ENCODE measurements at regions not wholly inside any gene's neighbourhood (a gene's known extent, or its start where the extent isn't known, plus 50 kb on each side); places are given as distances from the start of the nearest gene placed in this dataset.

DNA sequence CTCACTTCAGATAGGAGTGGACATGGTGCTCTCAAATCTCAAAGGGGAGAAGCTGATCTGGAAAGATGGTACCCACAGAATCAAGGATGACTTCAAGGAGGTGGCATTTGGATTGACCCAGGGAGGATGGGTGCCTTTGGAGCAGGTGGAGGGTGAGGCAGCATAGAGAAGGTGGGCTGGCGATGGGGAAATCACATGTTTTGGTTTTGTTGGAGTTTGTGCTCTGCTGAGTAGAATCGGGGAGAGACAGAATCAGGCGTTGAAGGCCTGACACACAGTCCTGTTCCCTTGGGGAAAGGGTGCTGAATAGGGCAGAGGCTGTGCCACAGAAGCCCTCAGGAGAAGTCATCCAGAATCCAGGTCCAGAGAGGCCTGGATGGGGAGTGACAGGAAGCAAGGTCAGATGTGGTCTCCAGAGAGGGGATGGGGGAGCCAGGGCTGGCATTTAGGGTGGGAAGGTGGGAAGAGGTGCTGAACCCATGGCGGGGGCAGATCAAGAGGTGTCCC is 291.1 kb downstream of the GLRX3 start:
- Histone ChIP-seq H3K27ac (ENCODE audit: low read length) (no peak overlapping the region), H3K36me3 (ENCODE audit: control insufficient read depth, insufficient read depth, low read length) (no peaks in the 10 kb centered on the region), H3K9me3 (ENCODE audit: control insufficient read depth, low read depth, low read length) (no peaks in the 10 kb centered on the region), H3K4me1 (ENCODE audit: control insufficient read depth, insufficient read depth, low read length) (no peaks in the 10 kb centered on the region), H3K27me3 (ENCODE audit: control insufficient read depth, insufficient read depth, low read length) (no peaks in the 10 kb centered on the region), H3K4me3 (ENCODE audit: low read length) (no peak overlapping the region)
- no CpG with 5 or more reads among the region's 4 CpGs for WGBS (ENCODE audit: insufficient coverage, low lambda C conversion rate)
- no peak for DNase-seq

DNA sequence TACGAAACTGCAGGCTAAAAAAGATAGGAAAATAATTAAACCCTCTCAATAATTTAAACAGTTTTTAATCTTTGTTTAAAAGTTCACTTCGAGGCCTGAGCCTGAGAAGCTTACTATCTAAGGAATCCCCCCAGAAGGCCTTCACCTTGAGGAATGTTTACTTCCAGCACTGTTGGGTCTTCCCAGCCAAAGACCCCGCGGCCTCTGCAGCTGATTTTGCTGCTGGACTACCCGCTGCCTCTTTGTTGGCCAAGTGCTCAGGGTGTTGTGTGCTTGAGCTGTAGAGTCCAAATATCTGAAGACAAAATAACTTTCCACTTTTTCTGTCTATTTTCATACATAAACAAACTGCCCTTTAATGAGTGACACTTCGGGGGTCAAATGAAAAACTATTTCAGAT is 292.7 kb downstream of the GLRX3 start:
- DNase-seq: no peak
- no peaks in the 10 kb centered on the region for H3K4me1 ChIP-seq (ENCODE audit: control insufficient read depth, insufficient read depth, low read length)
- no peak overlapping the region for H3K4me3 ChIP-seq (ENCODE audit: low read length)
- H3K27me3 ChIP-seq (ENCODE audit: control insufficient read depth, insufficient read depth, low read length): no peaks in the 10 kb centered on the region
- 90% methylated on average over 2 of the region's 6 CpGs for WGBS (ENCODE audit: insufficient coverage, low lambda C conversion rate)
- H3K9me3 ChIP-seq (ENCODE audit: control insufficient read depth, low read depth, low read length): no peaks in the 10 kb centered on the region
- no peaks in the 10 kb centered on the region for H3K36me3 ChIP-seq (ENCODE audit: control insufficient read depth, insufficient read depth, low read length)
- no peak overlapping the region for H3K27ac ChIP-seq (ENCODE audit: low read length)

DNA sequence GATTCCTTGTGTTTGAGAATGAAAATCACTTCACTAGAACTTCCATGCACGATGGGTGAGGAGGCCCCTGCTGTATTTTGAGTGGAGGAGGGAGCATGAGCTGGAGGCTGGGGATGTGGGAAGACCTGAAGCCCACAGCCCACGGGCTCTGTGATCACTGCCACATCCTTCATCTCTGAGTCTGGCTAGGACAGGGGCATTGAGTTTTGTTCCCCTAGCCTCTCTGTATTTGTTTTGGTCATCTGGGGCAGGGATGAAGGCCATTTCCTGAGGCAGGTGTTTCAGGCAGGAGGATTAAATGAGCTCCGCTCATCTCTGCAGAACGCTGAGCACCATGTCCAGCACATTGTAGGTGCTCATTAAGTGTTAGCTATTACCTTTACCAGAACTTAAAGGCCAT is 293.6 kb downstream of the GLRX3 start:
- no peak overlapping the region for H3K4me3 ChIP-seq (ENCODE audit: low read length)
- no peaks in the 10 kb centered on the region for H3K27me3 ChIP-seq (ENCODE audit: control insufficient read depth, insufficient read depth, low read length)
- H3K36me3 ChIP-seq (ENCODE audit: control insufficient read depth, insufficient read depth, low read length): no peaks in the 10 kb centered on the region
- no peaks in the 10 kb centered on the region for H3K9me3 ChIP-seq (ENCODE audit: control insufficient read depth, low read depth, low read length)
- no peaks in the 10 kb centered on the region for H3K4me1 ChIP-seq (ENCODE audit: control insufficient read depth, insufficient read depth, low read length)
- H3K27ac ChIP-seq (ENCODE audit: low read length): no peak overlapping the region
- WGBS (ENCODE audit: insufficient coverage, low lambda C conversion rate): no CpG with 5 or more reads among the region's 4 CpGs
- DNase-seq: no peak

DNA sequence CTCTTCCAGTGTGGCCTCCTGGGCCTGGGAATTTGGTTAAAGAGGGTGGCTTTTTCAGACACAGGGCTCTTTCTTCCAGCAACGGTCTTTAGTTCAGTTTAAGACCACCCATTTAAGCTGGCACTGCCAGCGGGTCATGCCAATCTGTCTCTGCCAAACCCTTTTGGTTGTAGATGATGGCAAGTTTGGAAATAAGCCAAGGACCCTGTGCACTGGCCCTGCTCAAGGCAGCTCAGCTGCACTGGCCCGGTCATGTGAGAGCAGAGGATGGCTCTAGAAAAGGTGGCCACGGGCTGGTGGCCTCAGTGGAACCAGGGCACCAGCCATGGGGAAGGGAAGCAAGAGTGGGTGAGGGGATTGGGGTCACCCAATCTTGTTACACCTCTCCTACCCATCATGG is 294.1 kb downstream of the GLRX3 start:
- Histone ChIP-seq H3K9me3 (ENCODE audit: control insufficient read depth, low read depth, low read length) (no peaks in the 10 kb centered on the region), H3K4me3 (ENCODE audit: low read length) (no peak overlapping the region), H3K4me1 (ENCODE audit: control insufficient read depth, insufficient read depth, low read length) (no peaks in the 10 kb centered on the region), H3K27me3 (ENCODE audit: control insufficient read depth, insufficient read depth, low read length) (no peaks in the 10 kb centered on the region), H3K27ac (ENCODE audit: low read length) (no peak overlapping the region), H3K36me3 (ENCODE audit: control insufficient read depth, insufficient read depth, low read length) (no peaks in the 10 kb centered on the region)
- WGBS (ENCODE audit: insufficient coverage, low lambda C conversion rate): no CpG with 5 or more reads among the region's 4 CpGs
- DNase-seq: no peak

DNA sequence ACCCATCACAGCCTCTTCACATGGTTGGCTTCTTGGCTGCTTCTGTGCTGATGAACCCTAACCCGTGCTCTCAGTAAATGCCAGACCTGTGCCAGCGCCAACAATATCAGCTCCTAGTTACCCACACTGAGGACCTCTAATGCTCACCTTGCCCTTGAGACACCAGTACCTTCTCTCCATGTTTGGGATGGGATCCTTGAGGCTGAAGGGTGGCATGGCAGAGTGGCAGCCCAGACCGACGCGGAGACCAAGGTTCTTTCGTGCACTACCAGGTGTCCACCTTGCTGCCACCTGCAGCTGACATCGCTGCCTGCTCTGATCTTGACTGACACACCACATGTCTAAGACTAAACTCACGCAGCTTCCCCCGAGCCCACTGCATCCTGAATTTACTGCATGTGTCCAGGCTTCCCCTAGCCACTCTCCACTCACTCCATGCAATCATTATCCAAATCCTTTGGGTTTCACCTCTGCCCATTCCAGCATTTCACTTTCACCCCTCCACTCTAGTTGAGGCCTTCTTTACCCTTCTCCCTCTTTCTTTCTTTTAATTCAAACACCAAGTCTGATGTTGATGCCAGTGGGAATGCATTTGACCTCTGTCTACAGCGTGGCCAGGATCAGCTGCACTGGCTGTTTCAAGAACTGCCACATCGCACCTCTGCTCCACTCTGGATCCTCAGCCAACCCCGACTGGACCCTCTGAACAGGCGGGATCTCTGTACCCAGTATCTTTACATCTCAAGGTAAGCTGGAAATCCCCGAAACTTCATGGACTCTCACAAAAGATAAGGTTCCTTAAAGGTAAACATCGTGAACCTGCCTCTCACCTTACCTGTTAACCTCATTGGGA is 294.9 kb downstream of the GLRX3 start:
- no peak overlapping the region for H3K27ac ChIP-seq (ENCODE audit: low read length)
- H3K9me3 ChIP-seq (ENCODE audit: control insufficient read depth, low read depth, low read length): no peaks in the 10 kb centered on the region
- no peaks in the 10 kb centered on the region for H3K27me3 ChIP-seq (ENCODE audit: control insufficient read depth, insufficient read depth, low read length)
- H3K4me1 ChIP-seq (ENCODE audit: control insufficient read depth, insufficient read depth, low read length): no peaks in the 10 kb centered on the region
- WGBS (ENCODE audit: insufficient coverage, low lambda C conversion rate): 43% methylated on average over 2 of the region's 15 CpGs
- H3K36me3 ChIP-seq (ENCODE audit: control insufficient read depth, insufficient read depth, low read length): no peaks in the 10 kb centered on the region
- no peak for DNase-seq
- H3K4me3 ChIP-seq (ENCODE audit: low read length): no peak overlapping the region

DNA sequence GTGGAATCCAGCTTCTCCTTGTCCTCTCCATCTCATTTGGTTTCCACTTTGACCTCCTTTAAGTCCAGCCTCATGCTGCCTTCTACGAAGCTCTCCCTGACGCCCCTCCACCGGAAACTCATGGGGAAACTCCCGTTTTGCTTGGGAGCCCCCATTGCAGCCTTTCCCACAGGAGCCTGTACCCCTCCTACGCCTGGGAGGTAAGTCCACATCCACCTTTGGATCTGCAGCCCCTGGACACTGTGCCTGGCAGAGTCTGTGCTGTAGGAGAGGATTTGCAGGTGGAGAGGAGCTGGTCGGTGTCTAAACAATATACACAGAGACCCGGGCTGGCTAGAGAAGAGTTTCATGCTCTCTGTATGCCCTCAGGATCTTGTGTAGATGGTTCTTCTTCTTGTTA is 296.1 kb downstream of the GLRX3 start:
- DNase-seq: no peak
- H3K9me3 ChIP-seq (ENCODE audit: control insufficient read depth, low read depth, low read length): no peaks in the 10 kb centered on the region
- no peaks in the 10 kb centered on the region for H3K4me1 ChIP-seq (ENCODE audit: control insufficient read depth, insufficient read depth, low read length)
- no peaks in the 10 kb centered on the region for H3K36me3 ChIP-seq (ENCODE audit: control insufficient read depth, insufficient read depth, low read length)
- WGBS (ENCODE audit: insufficient coverage, low lambda C conversion rate): no CpG with 5 or more reads among the region's 7 CpGs
- H3K4me3 ChIP-seq (ENCODE audit: low read length): no peak overlapping the region
- H3K27me3 ChIP-seq (ENCODE audit: control insufficient read depth, insufficient read depth, low read length): no peaks in the 10 kb centered on the region
- no peak overlapping the region for H3K27ac ChIP-seq (ENCODE audit: low read length)

DNA sequence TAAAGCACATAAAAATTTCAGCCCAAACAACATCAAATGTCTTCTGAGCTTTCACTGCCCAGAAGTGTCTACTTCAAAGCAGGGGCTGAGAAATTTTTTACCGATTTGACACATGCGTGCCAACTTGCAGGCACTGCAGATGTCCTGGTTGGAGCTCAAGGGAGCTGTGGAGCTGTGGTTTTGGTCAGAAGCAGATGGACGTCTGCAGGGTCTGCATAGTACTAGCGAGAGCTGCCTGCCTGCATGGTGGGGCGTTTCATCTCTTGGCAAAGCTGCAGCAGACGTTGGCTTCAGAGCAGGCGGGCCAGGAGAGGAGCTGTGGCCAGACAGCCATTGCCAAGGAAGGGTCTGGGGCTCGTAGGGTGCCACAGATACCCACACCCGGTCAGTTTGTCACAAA is 296.7 kb downstream of the GLRX3 start:
- no peak for DNase-seq
- Histone ChIP-seq H3K27me3 (ENCODE audit: control insufficient read depth, insufficient read depth, low read length) (no peaks in the 10 kb centered on the region), H3K27ac (ENCODE audit: low read length) (no peak overlapping the region), H3K36me3 (ENCODE audit: control insufficient read depth, insufficient read depth, low read length) (no peaks in the 10 kb centered on the region), H3K9me3 (ENCODE audit: control insufficient read depth, low read depth, low read length) (no peaks in the 10 kb centered on the region), H3K4me3 (ENCODE audit: low read length) (no peak overlapping the region), H3K4me1 (ENCODE audit: control insufficient read depth, insufficient read depth, low read length) (no peaks in the 10 kb centered on the region)
- WGBS (ENCODE audit: insufficient coverage, low lambda C conversion rate): no CpG with 5 or more reads among the region's 9 CpGs

DNA sequence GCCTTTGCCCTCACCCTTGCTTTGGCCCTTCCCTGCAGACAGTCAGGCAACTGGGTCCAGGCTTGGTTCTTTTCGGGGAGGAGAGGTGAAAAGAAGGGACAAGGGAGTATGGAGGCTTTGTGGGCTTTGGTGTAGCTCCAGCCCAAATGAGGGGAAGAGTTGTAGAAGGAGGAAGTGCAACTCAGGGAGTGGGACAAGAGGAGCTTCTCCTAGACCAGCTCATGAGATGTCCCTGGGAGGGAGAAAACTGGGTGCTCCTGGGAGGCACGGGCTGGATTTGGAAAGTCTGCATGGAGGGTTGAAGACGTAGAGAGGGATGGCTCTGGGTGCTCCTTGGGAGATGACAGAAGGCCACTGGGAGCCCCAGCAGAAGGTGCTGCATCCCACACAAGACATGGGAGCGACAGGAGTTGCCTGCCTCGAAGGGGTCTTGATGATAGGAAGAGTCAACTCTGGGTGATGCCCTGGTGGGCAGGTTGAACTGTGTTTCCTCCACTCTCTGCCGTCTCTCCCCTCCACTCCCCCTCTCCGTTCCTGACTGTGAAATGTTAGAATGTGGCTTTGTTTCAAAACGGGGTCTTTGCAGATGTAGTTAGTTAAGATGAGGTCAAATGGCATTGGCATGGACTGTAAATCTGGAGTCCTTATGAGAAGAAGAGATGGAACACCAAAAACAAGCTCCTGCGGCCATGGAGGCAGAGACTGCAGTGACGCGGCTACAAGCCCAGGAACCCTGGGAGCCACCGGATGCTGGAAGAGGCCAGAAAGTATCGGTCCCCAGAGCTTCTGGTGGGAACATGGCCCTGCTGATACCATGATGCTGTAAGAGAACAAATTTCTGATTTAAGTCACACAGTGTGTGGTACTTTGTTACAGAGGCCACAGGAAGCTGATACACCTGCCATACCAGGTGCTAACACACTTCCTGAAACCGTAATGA is 298.5 kb downstream of the GLRX3 start:
- WGBS (ENCODE audit: insufficient coverage, low lambda C conversion rate): no CpG with 5 or more reads among the region's 14 CpGs
- no peak for DNase-seq
- Histone ChIP-seq H3K9me3 (ENCODE audit: control insufficient read depth, low read depth, low read length) (no peaks in the 10 kb centered on the region), H3K27me3 (ENCODE audit: control insufficient read depth, insufficient read depth, low read length) (no peaks in the 10 kb centered on the region), H3K36me3 (ENCODE audit: control insufficient read depth, insufficient read depth, low read length) (no peaks in the 10 kb centered on the region), H3K27ac (ENCODE audit: low read length) (no peak overlapping the region), H3K4me1 (ENCODE audit: control insufficient read depth, insufficient read depth, low read length) (no peaks in the 10 kb centered on the region), H3K4me3 (ENCODE audit: low read length) (no peak overlapping the region)

DNA sequence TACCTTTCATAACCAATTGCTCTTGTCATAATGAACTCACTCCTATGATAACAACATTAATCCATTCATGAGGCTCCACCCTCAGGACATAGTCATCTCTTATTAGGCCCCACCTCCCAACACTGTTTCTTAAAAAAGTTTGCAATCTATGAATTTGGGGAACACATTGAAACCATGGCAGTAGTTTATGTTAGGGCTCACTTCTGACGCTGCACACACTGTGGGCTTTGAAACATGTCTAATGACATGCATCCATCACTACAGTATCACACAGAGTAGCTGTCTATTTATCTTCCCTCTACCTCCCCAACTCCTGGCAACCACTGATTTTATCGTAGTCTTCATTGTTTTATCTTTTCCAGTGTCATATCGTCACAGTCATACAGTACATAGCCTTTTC is 299.8 kb downstream of the GLRX3 start:
- Histone ChIP-seq H3K9me3 (ENCODE audit: control insufficient read depth, low read depth, low read length) (no peaks in the 10 kb centered on the region), H3K4me3 (ENCODE audit: low read length) (no peak overlapping the region), H3K4me1 (ENCODE audit: control insufficient read depth, insufficient read depth, low read length) (no peaks in the 10 kb centered on the region), H3K27me3 (ENCODE audit: control insufficient read depth, insufficient read depth, low read length) (no peaks in the 10 kb centered on the region), H3K36me3 (ENCODE audit: control insufficient read depth, insufficient read depth, low read length) (no peaks in the 10 kb centered on the region), H3K27ac (ENCODE audit: low read length) (no peak overlapping the region)
- DNase-seq: no peak
- WGBS (ENCODE audit: insufficient coverage, low lambda C conversion rate): 92% methylated on average over 2 of the region's 3 CpGs

DNA sequence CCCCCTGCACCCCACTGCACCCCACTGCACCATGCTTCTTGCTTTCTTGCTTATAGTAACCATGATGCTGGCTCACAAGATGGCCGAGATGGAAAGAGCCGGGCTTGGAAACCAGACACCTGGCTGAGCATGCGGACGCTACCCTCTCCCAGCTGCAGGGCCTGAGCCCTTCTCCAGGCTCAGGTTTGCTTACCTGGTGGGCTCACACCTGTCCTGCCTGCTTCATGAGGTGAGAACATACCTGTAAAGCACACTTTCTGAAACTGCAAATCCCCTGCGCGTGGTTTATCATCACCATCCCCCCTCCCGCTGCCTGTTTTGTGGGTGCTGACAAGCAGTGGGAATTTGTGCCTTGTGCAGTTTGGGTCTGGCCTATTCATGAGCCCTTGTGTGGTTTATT is 302.7 kb downstream of the GLRX3 start:
- Histone ChIP-seq H3K27me3 (ENCODE audit: control insufficient read depth, insufficient read depth, low read length) (no peaks in the 10 kb centered on the region), H3K4me3 (ENCODE audit: low read length) (no peak overlapping the region), H3K4me1 (ENCODE audit: control insufficient read depth, insufficient read depth, low read length) (no peaks in the 10 kb centered on the region), H3K27ac (ENCODE audit: low read length) (no peak overlapping the region), H3K9me3 (ENCODE audit: control insufficient read depth, low read depth, low read length) (no peaks in the 10 kb centered on the region), H3K36me3 (ENCODE audit: control insufficient read depth, insufficient read depth, low read length) (no peaks in the 10 kb centered on the region)
- DNase-seq: no peak
- no CpG with 5 or more reads among the region's 7 CpGs for WGBS (ENCODE audit: insufficient coverage, low lambda C conversion rate)
